ENCODE measurements at regions not wholly inside any gene's neighbourhood (a gene's known extent, or its start where the extent isn't known, plus 50 kb on each side); places are given as distances from the start of the nearest gene placed in this dataset.
A peak's percentile ranks its signal among the peaks of the same experiment; 100 is the strongest.

DNA sequence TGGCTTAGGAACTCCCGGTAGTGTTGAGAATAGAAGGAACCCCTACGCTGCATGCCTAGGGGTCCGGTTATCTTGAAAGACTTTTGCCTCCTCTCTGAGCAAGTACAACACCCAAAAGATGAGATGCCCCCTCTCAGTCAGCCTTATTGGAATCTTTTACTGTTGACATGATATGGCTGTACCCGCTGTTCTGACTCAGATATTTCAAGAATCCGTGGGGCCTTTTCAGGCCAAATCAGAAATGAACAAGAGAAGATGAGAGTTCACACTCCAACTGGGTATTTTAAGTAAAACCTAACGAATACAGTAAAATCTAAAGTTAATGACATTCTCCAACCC is 164.2 kb downstream of the PPIAL4G start:
- ChIA-PET CTCF (no interaction called here), POLR2A (interaction anchor here (0.9 to 2.5 kb wide), 5 partner anchors 12 to 55 kb away, joined by 3 to 19 read pairs (median 5); no protein-coding TSS in a partner anchor)
- WGBS (ENCODE audit: insufficient coverage): 29% methylated on average over 2 of the region's 6 CpGs
- DNase-seq: no peak
- no peaks in the 10 kb centered on the region for H3K36me3 ChIP-seq (ENCODE audit: control insufficient read depth in 4 of 4, insufficient read depth in 4 of 4, low read length in 3 of 4)
- peak overlapping the region; percentile 29 to 83 (median 74) for H3K4me3 ChIP-seq (ENCODE audit: control insufficient read depth in 1 of 7, extremely low read depth in 1 of 7, insufficient read depth in 4 of 7, low read depth in 2 of 7, low read length in 6 of 7)
- H3K27me3 ChIP-seq (replicated peaks in 2 of 5; ENCODE audit: control insufficient read depth in 4 of 5, insufficient read depth in 5 of 5, low read length in 4 of 5): peaks cover 0 to 11% (median 0%) of the 10 kb centered on the region in 5 experiments
- H3K27ac ChIP-seq (ENCODE audit: insufficient read depth in 1 of 2, low read depth in 1 of 2, low read length in 2 of 2, poor library complexity in 1 of 2, severe bottlenecking in 2 of 2): no peak overlapping the region
- H3K9me3 ChIP-seq (ENCODE audit: control extremely low read depth in 1 of 5, control insufficient read depth in 4 of 5, insufficient read depth in 2 of 5, low read depth in 1 of 5, low read length in 4 of 5): peaks cover 0 to 4% (median 1%) of the 10 kb centered on the region in 5 experiments
- peaks cover 6 to 24% (median 22%) of the 10 kb centered on the region in 4 experiments for H3K4me1 ChIP-seq (ENCODE audit: control extremely low read depth in 1 of 4, control insufficient read depth in 4 of 4, insufficient read depth in 4 of 4, low read length in 3 of 4)

DNA sequence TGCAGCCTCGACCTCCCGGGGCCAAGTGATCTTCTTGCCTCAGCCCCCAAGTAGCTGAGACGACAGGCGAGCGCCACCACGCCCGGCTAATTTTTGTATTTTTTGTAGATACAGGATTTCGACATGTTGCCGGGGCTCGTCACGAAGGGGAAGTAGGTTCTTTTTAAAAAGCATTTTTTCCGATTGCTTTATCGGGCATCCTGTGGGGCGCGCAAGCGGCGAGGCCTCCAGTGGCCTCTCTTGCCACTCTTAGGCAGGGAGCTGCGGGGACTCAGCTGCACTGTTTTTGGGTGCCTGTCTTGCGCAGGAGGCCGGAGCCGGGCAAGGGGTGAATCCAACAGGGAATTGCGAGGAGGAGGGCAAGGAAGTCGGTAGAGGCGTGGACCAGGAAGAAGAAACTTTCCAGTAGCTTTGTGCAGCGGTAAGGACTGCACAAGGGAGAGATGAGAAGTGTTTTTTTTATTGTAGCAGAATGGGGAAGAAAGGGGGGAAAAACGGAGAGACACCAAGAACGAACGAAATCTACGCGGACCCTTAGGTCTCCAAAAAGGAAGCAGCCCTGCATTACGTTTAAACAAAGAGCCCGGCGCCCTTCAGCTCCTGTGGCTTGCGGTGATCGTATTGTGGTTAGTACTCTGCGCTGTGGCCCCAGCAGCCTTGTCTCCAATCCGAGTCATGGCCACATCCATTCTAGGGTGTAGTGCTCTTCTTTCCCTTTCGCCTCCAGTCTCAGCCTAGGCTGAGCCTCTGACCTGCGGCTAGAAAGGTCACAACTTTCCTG is 164.8 kb downstream of the PPIAL4G start:
- peak overlapping the region in 1 of 2 experiments; percentile 63 for H3K27ac ChIP-seq (ENCODE audit: insufficient read depth in 1 of 2, low read depth in 1 of 2, low read length in 2 of 2, poor library complexity in 1 of 2, severe bottlenecking in 2 of 2)
- H3K36me3 ChIP-seq (ENCODE audit: control insufficient read depth in 4 of 4, insufficient read depth in 4 of 4, low read length in 3 of 4): no peaks in the 10 kb centered on the region
- H3K9me3 ChIP-seq (ENCODE audit: control extremely low read depth in 1 of 5, control insufficient read depth in 4 of 5, insufficient read depth in 2 of 5, low read depth in 1 of 5, low read length in 4 of 5): peaks cover 0 to 5% (median 2%) of the 10 kb centered on the region in 5 experiments
- ChIA-PET CTCF (no interaction called here), POLR2A (interaction anchor here (0.9 to 2.5 kb wide), 6 partner anchors 13 to 55 kb away, joined by 3 to 19 read pairs (median 5); no protein-coding TSS in a partner anchor)
- peaks cover 0 to 11% (median 0%) of the 10 kb centered on the region in 5 experiments for H3K27me3 ChIP-seq (replicated peaks in 2 of 5; ENCODE audit: control insufficient read depth in 4 of 5, insufficient read depth in 5 of 5, low read length in 4 of 5)
- DNase-seq: peak; percentile 87 to 96 (median 95)
- H3K4me3 ChIP-seq (ENCODE audit: control insufficient read depth in 1 of 7, extremely low read depth in 1 of 7, insufficient read depth in 4 of 7, low read depth in 2 of 7, low read length in 6 of 7): peak overlapping the region; percentile 29 to 83 (median 74)
- H3K4me1 ChIP-seq (ENCODE audit: control extremely low read depth in 1 of 4, control insufficient read depth in 4 of 4, insufficient read depth in 4 of 4, low read length in 3 of 4): peaks cover 6 to 24% (median 22%) of the 10 kb centered on the region in 4 experiments
- 0% methylated on average over 28 of the region's 39 CpGs for WGBS (ENCODE audit: insufficient coverage)

DNA sequence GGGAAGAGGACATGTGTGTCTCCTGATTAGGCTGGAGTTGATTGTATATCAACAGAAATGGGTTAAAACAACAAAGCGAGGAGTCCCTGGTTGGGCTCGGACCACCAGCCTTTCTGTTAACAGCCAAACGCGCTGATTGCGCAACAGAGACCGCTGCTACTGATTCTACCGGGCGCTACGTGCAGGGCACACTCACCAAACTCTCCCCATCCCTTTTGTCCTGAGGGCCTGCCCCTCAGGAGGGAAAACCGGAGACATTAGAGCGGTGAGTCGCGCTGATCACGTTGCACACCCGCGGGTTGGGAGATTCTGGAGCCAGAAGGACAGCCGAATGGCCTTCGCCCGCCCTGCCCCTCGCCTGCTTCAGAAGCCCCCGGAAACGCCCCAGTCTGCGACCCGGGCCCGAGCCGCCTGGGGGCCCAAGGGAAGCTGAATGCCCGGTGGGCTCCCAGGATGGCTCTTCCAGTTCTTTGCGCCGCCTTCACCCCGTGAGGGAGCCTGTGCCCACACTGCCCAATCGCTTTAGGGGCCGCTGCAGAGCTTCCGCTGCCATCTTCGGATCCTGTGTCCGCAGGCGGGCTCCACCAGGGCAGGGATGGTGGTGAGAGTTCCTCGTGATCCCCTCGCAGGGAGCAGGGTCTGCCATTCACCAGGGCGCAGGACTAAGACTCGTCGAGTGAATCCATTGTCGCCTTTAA is 165.4 kb upstream of the NBPF11 start:
- Histone ChIP-seq H3K27ac (ENCODE audit: insufficient read depth in 1 of 2, low read depth in 1 of 2, low read length in 2 of 2, poor library complexity in 1 of 2, severe bottlenecking in 2 of 2) (no peak overlapping the region), H3K4me3 (ENCODE audit: control insufficient read depth in 1 of 7, extremely low read depth in 1 of 7, insufficient read depth in 4 of 7, low read depth in 2 of 7, low read length in 6 of 7) (peak overlapping the region in 6 of 7 experiments; percentile 63 to 83 (median 74)), H3K36me3 (ENCODE audit: control insufficient read depth in 4 of 4, insufficient read depth in 4 of 4, low read length in 3 of 4) (no peaks in the 10 kb centered on the region), H3K27me3 (replicated peaks in 2 of 5; ENCODE audit: control insufficient read depth in 4 of 5, insufficient read depth in 5 of 5, low read length in 4 of 5) (peaks cover 0 to 8% (median 0%) of the 10 kb centered on the region in 5 experiments), H3K4me1 (ENCODE audit: control extremely low read depth in 1 of 4, control insufficient read depth in 4 of 4, insufficient read depth in 4 of 4, low read length in 3 of 4) (peaks cover 6 to 24% (median 22%) of the 10 kb centered on the region in 4 experiments), H3K9me3 (ENCODE audit: control extremely low read depth in 1 of 5, control insufficient read depth in 4 of 5, insufficient read depth in 2 of 5, low read depth in 1 of 5, low read length in 4 of 5) (peaks cover 0 to 10% (median 2%) of the 10 kb centered on the region in 5 experiments)
- peak in 1 of 3 donors; percentile 14 for DNase-seq
- ChIA-PET CTCF (no interaction called here), POLR2A (interaction anchor here (1.1 to 1.5 kb wide), 4 partner anchors 13 to 54 kb away, joined by 3 to 5 read pairs (median 5); no protein-coding TSS in a partner anchor)
- 66% methylated on average over 42 of the region's 42 CpGs for WGBS (ENCODE audit: insufficient coverage)

DNA sequence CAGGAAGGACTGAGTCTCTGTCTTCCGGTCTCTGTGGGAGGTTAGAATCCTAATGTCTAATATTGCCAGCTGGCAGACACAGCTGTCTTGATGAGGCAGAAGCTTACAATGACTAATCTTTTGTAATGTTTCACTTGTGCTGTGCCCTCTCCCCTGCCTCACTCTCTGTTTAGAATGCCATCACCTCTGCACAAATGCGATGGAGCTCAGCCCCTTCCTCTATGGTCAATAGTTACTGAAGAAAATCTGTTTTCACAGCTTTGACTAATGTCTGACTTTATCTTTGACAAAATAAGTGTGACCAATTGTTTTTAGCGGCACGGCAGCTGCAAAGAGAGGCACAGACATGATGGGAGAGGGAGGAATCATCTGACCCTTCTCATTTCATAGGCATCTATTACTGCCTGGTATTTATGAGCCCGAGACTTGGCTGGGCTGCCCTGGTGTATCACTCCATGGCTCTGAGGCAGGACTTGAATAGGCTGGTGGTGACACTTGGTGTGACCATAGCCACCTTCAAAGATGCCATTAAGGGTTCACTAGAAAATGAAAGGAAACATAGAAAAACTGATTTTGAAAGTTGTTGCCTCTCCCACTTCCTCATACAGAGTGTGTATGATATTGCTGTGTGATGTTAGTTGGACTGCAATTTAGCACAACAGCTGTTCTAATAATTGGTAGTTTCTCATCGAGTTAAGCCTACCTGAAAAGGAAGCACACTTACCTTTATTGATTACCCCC is 163.2 kb upstream of the NBPF11 start:
- WGBS (ENCODE audit: insufficient coverage): 100% methylated on average over 4 of the region's 6 CpGs
- peaks cover 0 to 10% (median 0%) of the 10 kb centered on the region in 5 experiments for H3K27me3 ChIP-seq (replicated peaks in 2 of 5; ENCODE audit: control insufficient read depth in 4 of 5, insufficient read depth in 5 of 5, low read length in 4 of 5)

DNA sequence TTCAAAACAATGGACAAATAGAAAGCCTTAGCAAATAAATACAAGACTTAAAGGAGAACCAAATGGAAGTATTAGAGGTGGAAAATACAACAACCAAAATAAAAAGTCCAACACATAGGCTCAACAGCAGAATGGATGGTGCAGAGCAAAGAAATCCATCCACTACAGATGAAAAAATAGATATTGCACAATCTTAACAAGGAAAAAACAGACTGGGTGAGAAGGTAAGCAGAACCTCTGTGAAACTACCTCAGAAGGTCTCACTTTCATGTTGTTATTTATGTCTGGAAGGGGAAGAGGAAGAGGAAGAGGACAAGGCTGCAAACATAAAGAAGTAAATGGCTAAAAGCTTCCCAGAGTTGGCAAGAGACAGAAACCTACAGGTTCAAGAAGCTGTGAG is 158.7 kb upstream of the NBPF11 start:
- ChIA-PET CTCF (no interaction called here), POLR2A (no interaction called here)
- H3K4me3 ChIP-seq (ENCODE audit: control insufficient read depth in 1 of 7, extremely low read depth in 1 of 7, insufficient read depth in 4 of 7, low read depth in 2 of 7, low read length in 6 of 7): no peak overlapping the region
- DNase-seq: no peak
- peaks cover 0 to 2% (median 0%) of the 10 kb centered on the region in 4 experiments for H3K36me3 ChIP-seq (ENCODE audit: control insufficient read depth in 4 of 4, insufficient read depth in 4 of 4, low read length in 3 of 4)
- H3K27ac ChIP-seq (ENCODE audit: insufficient read depth in 1 of 2, low read depth in 1 of 2, low read length in 2 of 2, poor library complexity in 1 of 2, severe bottlenecking in 2 of 2): no peak overlapping the region
- peaks cover 0 to 5% (median 0%) of the 10 kb centered on the region in 5 experiments for H3K27me3 ChIP-seq (replicated peaks in 2 of 5; ENCODE audit: control insufficient read depth in 4 of 5, insufficient read depth in 5 of 5, low read length in 4 of 5)
- peaks cover 3 to 28% (median 22%) of the 10 kb centered on the region in 5 experiments for H3K9me3 ChIP-seq (ENCODE audit: control extremely low read depth in 1 of 5, control insufficient read depth in 4 of 5, insufficient read depth in 2 of 5, low read depth in 1 of 5, low read length in 4 of 5)
- peaks cover 0 to 7% (median 2%) of the 10 kb centered on the region in 4 experiments for H3K4me1 ChIP-seq (ENCODE audit: control extremely low read depth in 1 of 4, control insufficient read depth in 4 of 4, insufficient read depth in 4 of 4, low read length in 3 of 4)

More for the DNA sequence above, 163.2 kb upstream of the NBPF11 start:
- Histone ChIP-seq H3K9me3 (ENCODE audit: control extremely low read depth in 1 of 5, control insufficient read depth in 4 of 5, insufficient read depth in 2 of 5, low read depth in 1 of 5, low read length in 4 of 5) (peaks cover 3 to 23% (median 13%) of the 10 kb centered on the region in 5 experiments), H3K4me3 (ENCODE audit: control insufficient read depth in 1 of 7, extremely low read depth in 1 of 7, insufficient read depth in 4 of 7, low read depth in 2 of 7, low read length in 6 of 7) (no peak overlapping the region), H3K27ac (ENCODE audit: insufficient read depth in 1 of 2, low read depth in 1 of 2, low read length in 2 of 2, poor library complexity in 1 of 2, severe bottlenecking in 2 of 2) (no peak overlapping the region), H3K36me3 (ENCODE audit: control insufficient read depth in 4 of 4, insufficient read depth in 4 of 4, low read length in 3 of 4) (no peaks in the 10 kb centered on the region), H3K4me1 (ENCODE audit: control extremely low read depth in 1 of 4, control insufficient read depth in 4 of 4, insufficient read depth in 4 of 4, low read length in 3 of 4) (peaks cover 6 to 24% (median 20%) of the 10 kb centered on the region in 4 experiments)
- no peak for DNase-seq
- POLR2A ChIA-PET: interaction anchor here (1.1 kb wide), 1 partner anchor 19 kb away, joined by 3 read pairs; no protein-coding TSS in a partner anchor
- CTCF ChIA-PET: no interaction called here

DNA sequence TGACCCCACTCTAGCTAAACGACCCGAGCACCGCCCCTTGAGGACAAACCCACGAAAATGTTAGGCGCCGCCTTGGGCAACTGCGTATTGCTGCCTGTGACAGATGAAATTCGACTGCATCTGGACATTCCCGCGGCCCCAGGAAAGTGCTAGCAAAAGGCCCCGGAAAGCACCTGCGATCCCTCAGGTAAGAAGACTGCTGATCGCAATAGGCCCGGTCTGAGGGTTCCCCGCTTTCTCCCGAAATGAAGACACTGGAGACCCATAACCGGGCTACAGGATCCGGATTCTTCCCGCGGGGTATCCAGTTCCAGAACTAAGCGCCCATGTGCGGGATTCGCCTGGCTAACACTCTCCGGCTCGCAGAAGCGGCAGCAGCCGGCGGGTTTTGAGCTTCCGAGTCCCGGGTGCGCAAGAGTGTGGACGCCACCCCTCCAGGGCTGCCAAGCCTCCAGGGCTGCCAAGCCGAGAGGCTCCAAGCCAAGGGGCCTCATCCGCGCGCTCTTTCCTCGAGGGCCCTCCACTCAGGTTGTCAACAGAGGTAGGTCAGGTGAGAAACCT is 157.9 kb upstream of the NBPF11 start:
- H3K4me3 ChIP-seq (ENCODE audit: control insufficient read depth in 1 of 7, extremely low read depth in 1 of 7, insufficient read depth in 4 of 7, low read depth in 2 of 7, low read length in 6 of 7): no peak overlapping the region
- no peak for DNase-seq
- peaks cover 0 to 2% (median 0%) of the 10 kb centered on the region in 4 experiments for H3K36me3 ChIP-seq (ENCODE audit: control insufficient read depth in 4 of 4, insufficient read depth in 4 of 4, low read length in 3 of 4)
- H3K9me3 ChIP-seq (ENCODE audit: control extremely low read depth in 1 of 5, control insufficient read depth in 4 of 5, insufficient read depth in 2 of 5, low read depth in 1 of 5, low read length in 4 of 5): peaks cover 3 to 28% (median 22%) of the 10 kb centered on the region in 5 experiments
- WGBS (ENCODE audit: insufficient coverage): 71% methylated on average over 32 of the region's 37 CpGs
- H3K27me3 ChIP-seq (replicated peaks in 2 of 5; ENCODE audit: control insufficient read depth in 4 of 5, insufficient read depth in 5 of 5, low read length in 4 of 5): peaks cover 0 to 5% (median 0%) of the 10 kb centered on the region in 5 experiments
- H3K27ac ChIP-seq (ENCODE audit: insufficient read depth in 1 of 2, low read depth in 1 of 2, low read length in 2 of 2, poor library complexity in 1 of 2, severe bottlenecking in 2 of 2): no peak overlapping the region
- POLR2A ChIA-PET: no interaction called here
- CTCF ChIA-PET: no interaction called here
- H3K4me1 ChIP-seq (ENCODE audit: control extremely low read depth in 1 of 4, control insufficient read depth in 4 of 4, insufficient read depth in 4 of 4, low read length in 3 of 4): peaks cover 0 to 7% (median 2%) of the 10 kb centered on the region in 4 experiments

All from common myeloid progenitor, CD34-positive (primary cell).